Gastrocnemius medialis (tissue), 4 donors: ENCODE measurements at regions not wholly inside any gene's neighbourhood (a gene's known extent, or its start where the extent isn't known, plus 50 kb on each side); places are given as distances from the start of the nearest gene placed in this dataset.

Experiments
- ATAC-seq, 2 donors: fragments of 150-250 bp; one replicate each; pipeline ENCODE4 v1.9.1; 2016
- DNase-seq, 2 donors: peaks; one replicate each; pipeline ENCODE4 v3.0.0-alpha.2; 2019
- H3K27ac ChIP-seq, 4 donors: fragments of 200-600 bp; sonication (generic); 1 replicate in 1 of 4; 2 replicates in 3 of 4; pipeline ENCODE4 v1.5.1; 2016 to 2018; ENCODE audit warnings: mild to moderate bottlenecking in 2 of 4, moderate library complexity in 1 of 4
- H3K27me3 ChIP-seq, 3 donors: fragments of 200-600 bp; sonication (generic) in 2 of 3; 1 replicate in 1 of 3; 2 replicates in 2 of 3; pipeline versions ENCODE4 v1.5.1 to v1.6.0; 2016 to 2019; ENCODE audit warnings: mild to moderate bottlenecking in 1 of 3, moderate library complexity in 1 of 3
- H3K36me3 ChIP-seq, 2 donors: fragments of 200-600 bp; sonication (generic) in 1 of 2; one replicate each; pipeline ENCODE4 v1.5.1; 2017 to 2018
- H3K4me1 ChIP-seq, 2 donors: fragments of 200-600 bp; sonication (generic) in 1 of 2; one replicate each; pipeline ENCODE4 v1.5.1; 2016 to 2017; ENCODE audit warnings: mild to moderate bottlenecking in 2 of 2
- H3K4me3 ChIP-seq, 4 donors: fragments of 200-600 bp; sonication (generic) in 3 of 4; 1 replicate in 1 of 4; 2 replicates in 3 of 4; pipeline ENCODE4 v1.5.1; 2016 to 2019; ENCODE audit warnings: mild to moderate bottlenecking in 2 of 4
- H3K9me3 ChIP-seq, 3 donors: fragments of 200-600 bp; sonication (generic) in 2 of 3; 1 replicate in 1 of 3; 2 replicates in 2 of 3; pipeline ENCODE4 v1.5.1; 2016 to 2019
- CTCF ChIP-seq, 5 experiments: fragments of 450-650 bp in 3 of 5; fragments of 200-600 bp in 2 of 5; sonication (generic) in 2 of 5; IDR thresholded peaks in 4 of 5; conservative IDR thresholded peaks in 1 of 5; 1 replicate in 4 of 5; 2 replicates in 1 of 5; pipeline ENCODE4 v1.5.1; 2016 to 2019; ENCODE audit warnings: antibody characterized with exemption in 5 of 5, mild to moderate bottlenecking in 3 of 5, moderate library complexity in 3 of 5
- POLR2A ChIP-seq, 2 donors: fragments of 450-650 bp; IDR thresholded peaks; one replicate each; pipeline ENCODE4 v1.6.1; 2017; ENCODE audit warnings: antibody characterized with exemption in 2 of 2, mild to moderate bottlenecking in 2 of 2, moderate library complexity in 2 of 2
- in situ Hi-C, 4 donors: fragments of 200-750 bp; cut with MboI; loops; one replicate each; pipeline versions ENCODE4 v1.15.0 to v1.8.0; 2017; ENCODE audit warnings: low sequenced_read_pairs in 4 of 4
- intact Hi-C: fragments of 100-400 bp; cut with DNase I; formaldehyde crosslinking; loops from one replicate; pipeline ENCODE4 v1.15.1; 2023; ENCODE audit warnings: low total_unique reads

- intact Hi-C loops (no loop called here), in situ Hi-C loops (no loop called here)
- H3K4me1 ChIP-seq, result no peaks in the 10 kb centered on the region
- H3K27me3 ChIP-seq, result no peaks in the 10 kb centered on the region
- TF ChIP-seq CTCF (IDR thresholded peaks at IDR 0.05 in 4 of 5, conservative IDR thresholded peaks at IDR 0.05 in 1 of 5), result no peak
- TF ChIP-seq POLR2A (IDR thresholded peaks at IDR 0.05), result no peak
- H3K9me3 ChIP-seq, result no peaks in the 10 kb centered on the region
- H3K27ac ChIP-seq, result no peak overlapping the region
- ATAC-seq (no peak), DNase-seq (no peak)
- H3K36me3 ChIP-seq, result no peaks in the 10 kb centered on the region
- H3K4me3 ChIP-seq, result no peak overlapping the region
Measured at GRCh38 chr16:65989861-65990604, 376.5 kb upstream of the CDH5 start.

- Histone ChIP-seq H3K4me3 (no peak overlapping the region), H3K36me3 (no peaks in the 10 kb centered on the region), H3K27ac (no peak overlapping the region), H3K4me1 (no peaks in the 10 kb centered on the region), H3K9me3 (no peaks in the 10 kb centered on the region), H3K27me3 (no peaks in the 10 kb centered on the region)
- DNase-seq, result no peak
- intact Hi-C loops (no loop called here), in situ Hi-C loops (no loop called here)
- no peak for ATAC-seq
- no peak for TF ChIP-seq CTCF (IDR thresholded peaks at IDR 0.05 in 4 of 5, conservative IDR thresholded peaks at IDR 0.05 in 1 of 5)
- no peak for TF ChIP-seq POLR2A (IDR thresholded peaks at IDR 0.05)
Measured at GRCh38 chr16:65988024-65988595, 378.4 kb upstream of the CDH5 start.

GRCh38 chr16:65984296-65984695 lies 382.2 kb upstream of the CDH5 start:
- H3K9me3 ChIP-seq, result no peaks in the 10 kb centered on the region
- H3K36me3 ChIP-seq, result no peaks in the 10 kb centered on the region
- no peaks in the 10 kb centered on the region for H3K27me3 ChIP-seq
- intact Hi-C loops (no loop called here), in situ Hi-C loops (no loop called here)
- ATAC-seq, result no peak
- no peak for DNase-seq
- H3K4me3 ChIP-seq, result no peak overlapping the region
- H3K4me1 ChIP-seq, result no peaks in the 10 kb centered on the region
- H3K27ac ChIP-seq, result no peak overlapping the region
- TF ChIP-seq POLR2A (IDR thresholded peaks at IDR 0.05) (no peak), CTCF (IDR thresholded peaks at IDR 0.05 in 4 of 5, conservative IDR thresholded peaks at IDR 0.05 in 1 of 5) (no peak)

- H3K27me3 ChIP-seq, result no peaks in the 10 kb centered on the region
- H3K9me3 ChIP-seq, result no peaks in the 10 kb centered on the region
- ATAC-seq, result no peak
- in situ Hi-C loops (no loop called here), intact Hi-C loops (no loop called here)
- H3K4me3 ChIP-seq, result no peak overlapping the region
- no peak for DNase-seq
- H3K4me1 ChIP-seq, result no peaks in the 10 kb centered on the region
- TF ChIP-seq CTCF (IDR thresholded peaks at IDR 0.05 in 4 of 5, conservative IDR thresholded peaks at IDR 0.05 in 1 of 5) (no peak), POLR2A (IDR thresholded peaks at IDR 0.05) (no peak)
- no peak overlapping the region for H3K27ac ChIP-seq
- no peaks in the 10 kb centered on the region for H3K36me3 ChIP-seq
Measured at GRCh38 chr16:65981057-65981456, 385.4 kb upstream of the CDH5 start.
